ENCODE measurements at regions not wholly inside any gene's neighbourhood (a gene's known extent, or its start where the extent isn't known, plus 50 kb on each side); places are given as distances from the start of the nearest gene placed in this dataset.

DNA sequence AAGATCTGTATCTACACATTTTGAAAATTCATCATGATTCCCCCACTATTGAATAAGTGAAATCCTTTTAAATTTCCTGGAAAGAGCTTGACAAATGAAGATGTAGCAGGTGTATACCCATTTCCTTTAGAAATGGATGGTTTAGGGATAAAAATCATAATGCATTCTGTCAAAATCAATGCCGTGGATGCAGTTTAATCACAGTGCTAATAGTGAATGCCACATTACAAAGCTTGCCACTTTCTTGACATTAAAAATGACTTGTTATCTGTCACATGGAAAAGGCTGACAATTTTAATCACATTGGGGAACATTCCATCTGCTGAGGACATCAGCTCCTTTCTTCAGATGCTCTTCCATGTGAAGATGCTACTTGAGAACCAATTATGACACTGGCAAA, 229.6 kb downstream of the GPAM start:
- H3K79me1 ChIP-seq (ENCODE audit: insufficient read depth, low read depth, low read length, poor library complexity, severe bottlenecking): no peaks in the 10 kb centered on the region
- no peaks in the 10 kb centered on the region for H3K4me1 ChIP-seq (ENCODE audit: insufficient read depth, low read length)
- Mint-ChIP-seq H3K27ac (no peak overlapping the region), H3K27me3 (ENCODE audit: low read depth) (peaks cover 3% of the 10 kb centered on the region), H3K36me3 (ENCODE audit: insufficient read depth in 1 of 3, low read depth in 3 of 3) (peaks cover 9 to 19% (median 16%) of the 10 kb centered on the region in 3 experiments), H3K9me3 (peaks cover 20 to 32% of the 10 kb centered on the region in 2 experiments), H3K4me3 (no peak overlapping the region), H3K4me1 (no peaks in the 10 kb centered on the region)
- no peak overlapping the region for H4K5ac ChIP-seq (ENCODE audit: insufficient read length, low read depth, low read length)
- H2BK20ac ChIP-seq (ENCODE audit: low read depth, low read length, poor library complexity, severe bottlenecking): no peak overlapping the region
- H2BK15ac ChIP-seq (ENCODE audit: low read depth, low read length): no peak overlapping the region
- no CpG with 5 or more reads among the region's 1 CpG for WGBS (ENCODE audit: extremely low coverage, insufficient read length, low lambda C conversion rate)
- no peaks in the 10 kb centered on the region for H3K27me3 ChIP-seq (ENCODE audit: insufficient read depth, low read length)
- H2AK5ac ChIP-seq (ENCODE audit: insufficient read length, low read length): no peak overlapping the region
- no peak overlapping the region for H4K91ac ChIP-seq (ENCODE audit: insufficient read length, low read depth, low read length)
- H3K79me2 ChIP-seq (ENCODE audit: insufficient read depth, low read length): no peaks in the 10 kb centered on the region
- H3K56ac ChIP-seq (ENCODE audit: insufficient read length, low read depth, low read length): no peak overlapping the region
- no peaks in the 10 kb centered on the region for H3K23me2 ChIP-seq (ENCODE audit: insufficient read length, low read depth, low read length, poor library complexity, severe bottlenecking)
- no peak for DNase-seq
- H2BK5ac ChIP-seq (ENCODE audit: insufficient read length, low read length): no peak overlapping the region
- H3T11ph ChIP-seq (ENCODE audit: low read length): no peak overlapping the region
- H2BK120ac ChIP-seq (ENCODE audit: low read depth, low read length, poor library complexity, severe bottlenecking): no peak overlapping the region
- no peak overlapping the region for H3K14ac ChIP-seq (ENCODE audit: insufficient read depth, low read length)
- H2BK12ac ChIP-seq (ENCODE audit: insufficient read length, low read depth, low read length): no peak overlapping the region
- no peak overlapping the region for H2AFZ ChIP-seq (ENCODE audit: low read length)
- no peak overlapping the region for H3K18ac ChIP-seq (ENCODE audit: insufficient read length, low read depth, low read length)
- TF ChIP-seq, protein P1, sequence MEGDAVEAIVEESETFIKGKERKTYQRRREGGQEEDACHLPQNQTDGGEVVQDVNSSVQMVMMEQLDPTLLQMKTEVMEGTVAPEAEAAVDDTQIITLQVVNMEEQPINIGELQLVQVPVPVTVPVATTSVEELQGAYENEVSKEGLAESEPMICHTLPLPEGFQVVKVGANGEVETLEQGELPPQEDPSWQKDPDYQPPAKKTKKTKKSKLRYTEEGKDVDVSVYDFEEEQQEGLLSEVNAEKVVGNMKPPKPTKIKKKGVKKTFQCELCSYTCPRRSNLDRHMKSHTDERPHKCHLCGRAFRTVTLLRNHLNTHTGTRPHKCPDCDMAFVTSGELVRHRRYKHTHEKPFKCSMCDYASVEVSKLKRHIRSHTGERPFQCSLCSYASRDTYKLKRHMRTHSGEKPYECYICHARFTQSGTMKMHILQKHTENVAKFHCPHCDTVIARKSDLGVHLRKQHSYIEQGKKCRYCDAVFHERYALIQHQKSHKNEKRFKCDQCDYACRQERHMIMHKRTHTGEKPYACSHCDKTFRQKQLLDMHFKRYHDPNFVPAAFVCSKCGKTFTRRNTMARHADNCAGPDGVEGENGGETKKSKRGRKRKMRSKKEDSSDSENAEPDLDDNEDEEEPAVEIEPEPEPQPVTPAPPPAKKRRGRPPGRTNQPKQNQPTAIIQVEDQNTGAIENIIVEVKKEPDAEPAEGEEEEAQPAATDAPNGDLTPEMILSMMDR (conservative IDR thresholded peaks at IDR 0.05): no peak
- no peak overlapping the region for H3K9ac ChIP-seq (ENCODE audit: extremely low read depth, insufficient read length, low read length)
- H3K23ac ChIP-seq (ENCODE audit: insufficient read length, low read depth, low read length): no peak overlapping the region
- no peaks in the 10 kb centered on the region for H4K20me1 ChIP-seq (ENCODE audit: control insufficient read depth, insufficient read depth, insufficient read length)
- no peaks in the 10 kb centered on the region for H3K9me3 ChIP-seq (ENCODE audit: control insufficient read depth, low read depth, low read length)
- no peak overlapping the region for H3K27ac ChIP-seq (ENCODE audit: insufficient read length, low read depth, low read length)
- H3K4me2 ChIP-seq (ENCODE audit: insufficient read depth, insufficient read length, low read length): no peak overlapping the region
- no peak overlapping the region for H4K8ac ChIP-seq (replicated peaks; ENCODE audit: insufficient read length, low read depth, low read length)
- H3K4ac ChIP-seq (ENCODE audit: low read depth, low read length): no peak overlapping the region
